K562 (cell line): ENCODE measurements at regions not wholly inside any gene's neighbourhood (a gene's known extent, or its start where the extent isn't known, plus 50 kb on each side); places are given as distances from the start of the nearest gene placed in this dataset.
"Not testable (repeated sequence)": the region's sequence is repeated elsewhere in the genome, so short reads cannot be mapped to it uniquely, and the experiment has no call there.

Source experiments
- CBX8 ChIP-seq: fragments of 200-600 bp; sonication (generic); IDR thresholded peaks from 2 replicates; pipeline ENCODE4 v1.6.1; 2012; ENCODE audit warnings: borderline replicate concordance, mixed run types, low read depth, mild to moderate bottlenecking, moderate library complexity, mixed read lengths, low read length, control low read depth, inconsistent platforms; ENCODE audit not compliant: poor library complexity, severe bottlenecking; ENCODE audit errors: extremely low read depth
- CTCF ChIP-seq, 3 experiments: IDR thresholded peaks in 2 of 3; conservative IDR thresholded peaks in 1 of 3; 2 replicates each; pipeline ENCODE4 v1.5.1; 2011 to 2012; ENCODE audit warnings: low read length in 3 of 3, mild to moderate bottlenecking in 3 of 3, control low read depth in 2 of 3, improper control_type of control experiment in 1 of 3, inconsistent platforms in 1 of 3, low read depth in 1 of 3, mixed read lengths in 1 of 3, moderate library complexity in 1 of 3; ENCODE audit not compliant: insufficient read depth in 2 of 3
- FOXJ3 ChIP-seq: sonication (generic); formaldehyde crosslinking; IDR thresholded peaks from 2 replicates; pipeline ENCODE4 v1.4.0; 2020; ENCODE audit warnings: mild to moderate bottlenecking, missing genetic modification reagents
- FOXM1 ChIP-seq, 2 experiments: fragments of 450-650 bp in 1 of 2; sonication (generic) in 1 of 2; formaldehyde crosslinking in 1 of 2; IDR thresholded peaks; 2 replicates each; pipeline versions ENCODE4 v1.6.1 to v1.9.0; 2017 to 2022; ENCODE audit warnings: low read depth in 2 of 2, mild to moderate bottlenecking in 2 of 2, missing genetic modification reagents in 1 of 2, moderate library complexity in 1 of 2
- HDAC6 ChIP-seq: IDR thresholded peaks from 2 replicates; pipeline ENCODE4 v1.6.1; 2012; ENCODE audit warnings: low read depth, mild to moderate bottlenecking, control low read depth, inconsistent platforms, low read length, moderate library complexity
- RAD21 ChIP-seq, 2 experiments: fragments of 250-450 bp in 1 of 2; fragments of 450-650 bp in 1 of 2; sonication (Bioruptor Pico) in 1 of 2; formaldehyde crosslinking in 1 of 2; IDR thresholded peaks in 1 of 2; conservative IDR thresholded peaks in 1 of 2; 2 replicates each; pipeline versions ENCODE4 v1.4.0 to v1.8.0; 2020 to 2022; ENCODE audit warnings: mild to moderate bottlenecking in 2 of 2, moderate library complexity in 1 of 2
- TBL1XR1 ChIP-seq, 2 experiments: IDR thresholded peaks; 2 replicates each; pipeline ENCODE4 v1.6.1; 2012; ENCODE audit warnings: improper control_type of control experiment in 2 of 2, low read length in 2 of 2, mild to moderate bottlenecking in 1 of 2
- TCF7L2 ChIP-seq: fragments of 150-350 bp; IDR thresholded peaks from 2 replicates; pipeline ENCODE4 v1.6.1; 2016; ENCODE audit warnings: low read depth, mild to moderate bottlenecking, low read length, moderate library complexity
- ZBTB40 ChIP-seq, 2 experiments: fragments of 450-650 bp in 1 of 2; sonication (generic) in 1 of 2; formaldehyde crosslinking in 1 of 2; IDR thresholded peaks; 2 replicates each; pipeline versions ENCODE4 v1.7.1 to v1.9.0; 2016 to 2022; ENCODE audit warnings: inconsistent platforms in 1 of 2, mild to moderate bottlenecking in 1 of 2, missing genetic modification reagents in 1 of 2
- ZNF589 ChIP-seq: fragments of 200-800 bp; sonication (Bioruptor generic); IDR thresholded peaks from 2 replicates; pipeline ENCODE4 v1.6.1; 2016; ENCODE audit warnings: low read depth, missing genetic modification characterization, missing compliant biosample characterization

- TF ChIP-seq CBX8; RAD21 (CRISPR knock-in tag; conservative IDR thresholded peaks at IDR 0.05 in 1 of 2, IDR thresholded peaks at IDR 0.05 in 1 of 2); TCF7L2; FOXM1 (IDR thresholded peaks at IDR 0.05; ENCODE audit: low read depth); FOXM1 (CRISPR knock-in tag; IDR thresholded peaks at IDR 0.05; ENCODE audit: low read depth); FOXJ3 (CRISPR knock-in tag); CTCF (IDR thresholded peaks at IDR 0.05 in 2 of 3, conservative IDR thresholded peaks at IDR 0.05 in 1 of 3; ENCODE audit: insufficient read depth in 2 of 3, low read depth in 1 of 3, low read length in 3 of 3); ZNF589; ZBTB40 (IDR thresholded peaks at IDR 0.05); ZBTB40 (CRISPR knock-in tag; IDR thresholded peaks at IDR 0.05); HDAC6; TBL1XR1 (IDR thresholded peaks at IDR 0.05; ENCODE audit: low read length in 2 of 2): not testable (repeated sequence)
Measured at GRCh38 chr3:145482735-145483134, 678.2 kb downstream of the PLOD2 start.
